ENCODE measurements at regions not wholly inside any gene's neighbourhood (a gene's known extent, or its start where the extent isn't known, plus 50 kb on each side); places are given as distances from the start of the nearest gene placed in this dataset.
"Not testable (repeated sequence)": the region's sequence is repeated elsewhere in the genome, so short reads cannot be mapped to it uniquely, and the experiment has no call there.

DNA sequence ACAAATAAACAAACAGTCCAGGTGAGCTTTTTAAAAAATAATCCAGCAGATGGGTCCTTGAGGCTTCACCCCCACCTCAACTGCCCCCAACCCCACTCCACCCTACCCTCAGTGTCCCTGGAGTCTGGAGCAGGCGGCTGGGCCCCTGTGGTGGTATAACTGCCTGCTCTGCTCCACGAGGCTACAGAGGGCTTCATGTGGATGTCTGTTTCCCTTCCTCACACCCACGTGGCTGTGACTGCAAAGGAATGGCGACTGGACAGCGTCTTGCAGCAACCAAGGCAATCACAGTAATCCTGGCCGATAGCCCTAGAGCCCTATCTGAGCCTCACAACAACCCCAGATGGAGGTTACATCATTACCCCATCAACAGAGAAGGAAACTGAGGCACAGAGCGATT, 76.5 kb downstream of the SLC2A10 start:
- no peak for DNase-seq

GRCh38 chr20:46786566-46786965, 77.1 kb downstream of the SLC2A10 start:
- no peak for DNase-seq

- DNase-seq = no peak
Measured at GRCh38 chr20:46787991-46788762, 78.7 kb downstream of the SLC2A10 start.

- not testable (repeated sequence) for DNase-seq
Measured at GRCh38 chr20:46788763-46789091, 79.3 kb downstream of the SLC2A10 start.

DNA sequence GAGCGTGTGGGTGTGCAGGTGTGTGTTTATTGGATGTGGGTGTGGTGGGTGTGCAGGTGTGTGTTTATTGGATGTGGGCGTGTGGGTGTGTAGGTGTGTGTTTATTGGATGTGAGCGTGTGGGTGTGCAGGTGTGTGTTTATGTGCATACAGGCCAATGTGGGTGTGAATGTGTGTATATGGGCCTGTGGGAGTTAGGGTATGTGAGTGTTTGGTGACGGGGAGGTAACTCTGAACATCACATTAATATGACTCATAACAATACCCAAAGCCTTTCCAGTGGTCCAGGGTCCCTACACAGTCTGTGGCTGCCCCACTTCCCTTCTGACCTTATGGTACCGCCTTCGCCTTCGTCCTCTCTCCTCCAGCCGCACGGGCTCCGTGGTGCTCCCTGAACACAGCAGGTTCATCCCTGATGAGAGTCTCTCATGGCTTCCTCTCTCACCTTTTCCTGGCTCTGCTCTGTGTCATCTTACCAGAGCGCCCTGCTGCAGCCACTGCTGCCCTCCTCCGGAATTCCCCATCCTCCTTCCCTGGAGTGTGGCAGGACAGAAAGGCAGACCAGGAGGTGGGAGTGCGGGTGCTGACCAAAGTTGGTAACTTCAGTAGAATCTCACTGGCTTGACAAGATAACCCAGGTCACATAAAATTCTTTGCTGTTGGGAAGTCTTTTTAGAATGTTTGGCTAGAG, 80.0 kb downstream of the SLC2A10 start:
- DNase-seq = no peak

DNA sequence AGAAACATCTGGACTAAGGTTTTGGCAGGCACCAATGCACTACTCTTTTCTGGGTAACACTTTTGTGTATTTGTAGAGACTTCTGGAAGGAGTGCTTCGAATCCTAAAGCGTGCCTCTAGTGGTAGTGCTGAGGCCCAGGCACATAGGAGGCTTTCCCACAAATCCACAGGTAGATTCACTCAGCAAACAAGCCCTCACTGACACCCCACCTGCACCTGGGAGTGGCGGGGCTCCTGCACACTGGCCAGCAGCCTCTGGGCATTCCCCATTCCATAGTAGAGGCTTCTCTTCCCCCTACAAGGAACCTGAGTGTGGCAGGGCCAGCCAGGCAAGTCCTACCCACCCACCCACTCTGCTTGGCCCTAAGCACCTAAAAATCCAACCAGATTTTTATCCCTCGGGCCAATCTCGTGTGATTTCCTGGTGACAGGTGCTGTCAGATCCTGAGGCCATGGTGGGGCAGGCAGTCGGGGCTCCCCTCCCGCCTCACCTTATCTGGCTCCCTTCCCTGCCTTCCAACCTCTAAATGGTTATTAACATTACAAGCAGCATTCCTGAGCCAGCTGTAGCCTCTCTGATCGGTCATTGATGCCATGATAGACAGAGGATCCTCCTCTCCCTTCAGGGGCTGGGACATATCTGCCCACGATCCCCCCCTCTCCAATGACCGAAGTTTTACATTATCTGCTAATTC, 82.4 kb downstream of the SLC2A10 start:
- no peak for DNase-seq

- DNase-seq = no peak
Measured at GRCh38 chr20:46797206-46797605, 87.8 kb downstream of the SLC2A10 start.

GRCh38 chr20:46798430-46798829, 89.0 kb downstream of the SLC2A10 start:
- DNase-seq = no peak

- DNase-seq = no peak
Measured at GRCh38 chr20:46799781-46800408, 90.4 kb downstream of the SLC2A10 start.

- no peak for DNase-seq
Measured at GRCh38 chr20:46800409-46800804, 91.0 kb downstream of the SLC2A10 start.

DNA sequence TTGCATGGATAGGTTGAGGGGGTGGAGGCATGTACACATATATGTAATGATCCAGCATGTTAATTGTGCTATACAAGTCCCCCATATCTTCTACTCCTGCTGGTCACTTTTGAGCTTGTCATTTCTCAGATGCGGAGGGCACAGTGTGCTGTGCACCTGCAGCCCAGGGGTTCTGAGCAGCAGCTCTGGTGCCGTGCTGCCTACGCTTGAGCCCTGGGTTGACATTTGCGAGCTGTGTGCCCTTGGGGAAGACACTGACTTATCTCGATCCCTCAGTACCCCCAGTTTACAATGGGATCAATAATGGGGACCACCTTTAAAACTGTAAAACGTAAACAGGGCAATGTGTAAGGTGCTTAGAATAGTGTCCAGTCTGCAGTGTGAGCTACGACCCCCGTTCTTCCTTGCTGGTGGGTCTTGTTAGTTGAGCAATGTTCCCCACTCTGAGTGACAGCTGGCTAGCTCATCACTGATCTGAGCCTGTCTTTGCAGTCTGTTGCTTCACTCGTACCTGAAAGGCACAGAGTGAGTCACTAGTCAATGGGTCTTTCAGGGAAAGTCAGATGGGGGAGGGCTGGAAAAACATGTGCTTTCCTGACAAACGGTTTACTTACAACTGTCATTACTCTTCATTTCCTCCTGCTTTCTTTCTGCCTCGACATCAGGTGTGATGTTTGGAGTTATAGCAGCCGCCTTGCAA, 91.7 kb downstream of the SLC2A10 start:
- DNase-seq = no peak

DNA sequence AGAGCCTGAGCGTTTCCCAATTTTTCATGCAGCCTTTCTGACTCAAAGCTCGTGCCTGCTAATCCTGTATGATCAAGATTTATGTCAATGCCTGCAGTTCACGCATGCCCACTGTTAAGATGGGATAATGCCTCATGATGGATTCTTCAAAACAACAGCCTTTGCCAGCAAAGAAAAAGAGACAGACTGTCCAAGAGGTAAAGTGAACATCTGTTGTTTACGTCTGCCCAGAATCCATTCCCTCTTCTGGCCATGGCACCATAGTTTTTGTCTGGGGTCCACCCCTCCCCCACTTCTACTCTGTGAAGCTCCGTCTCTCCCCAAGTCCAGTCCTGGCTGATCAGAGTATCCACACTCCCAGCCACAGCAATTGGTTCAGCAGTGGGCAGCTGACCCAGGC, 91.9 kb upstream of the EYA2 start:
- no peak for DNase-seq

- DNase-seq = no peak
Measured at GRCh38 chr20:46803123-46804020, 91.3 kb upstream of the EYA2 start.

- no peak for DNase-seq
Measured at GRCh38 chr20:46804126-46804525, 90.5 kb upstream of the EYA2 start.

- DNase-seq = no peak
Measured at GRCh38 chr20:46805836-46806235, 88.8 kb upstream of the EYA2 start.

- no peak for DNase-seq
Measured at GRCh38 chr20:46807998-46808397, 86.6 kb upstream of the EYA2 start.

DNA sequence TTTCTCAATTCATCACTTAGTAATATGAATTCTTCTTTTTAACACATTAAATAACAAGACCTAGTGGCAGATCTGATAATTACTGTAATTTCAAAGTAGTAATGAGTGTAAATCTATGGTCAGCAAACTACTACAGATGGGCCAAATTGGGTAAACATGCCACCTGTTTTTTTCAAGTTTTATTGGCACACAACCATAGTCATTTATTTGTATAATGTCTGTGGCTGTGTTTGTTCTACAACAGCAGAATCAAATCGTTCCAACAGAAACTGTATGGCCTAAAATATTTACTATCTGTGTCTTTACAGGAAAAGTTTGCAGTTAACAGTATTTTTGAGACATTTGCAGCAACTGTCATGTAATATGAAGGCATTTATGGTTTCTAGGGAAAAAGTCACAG, 86.1 kb upstream of the EYA2 start:
- no peak for DNase-seq

- no peak for DNase-seq
Measured at GRCh38 chr20:46809706-46810360, 84.8 kb upstream of the EYA2 start.

- no peak for DNase-seq
Measured at GRCh38 chr20:46810448-46811223, 84.0 kb upstream of the EYA2 start.
